HEK293 (cell line): ENCODE measurements at regions not wholly inside any gene's neighbourhood (a gene's known extent, or its start where the extent isn't known, plus 50 kb on each side); places are given as distances from the start of the nearest gene placed in this dataset.

ENCODE experiments used
- KLF16 ChIP-seq: fragments of 450-650 bp; formaldehyde crosslinking; IDR thresholded peaks from 2 replicates; pipeline ENCODE4 v1.5.1; 2017; ENCODE audit warnings: missing biosample characterization, missing genetic modification characterization
- REPIN1 ChIP-seq: fragments of 450-650 bp; formaldehyde crosslinking; IDR thresholded peaks from 2 replicates; pipeline ENCODE4 v1.5.1; 2017; ENCODE audit warnings: missing biosample characterization, missing genetic modification characterization, low read depth
- SCRT1 ChIP-seq: fragments of 450-650 bp; formaldehyde crosslinking; IDR thresholded peaks from 2 replicates; pipeline ENCODE4 v1.5.1; 2016; ENCODE audit warnings: missing biosample characterization, missing genetic modification characterization, borderline replicate concordance
- SCRT2 ChIP-seq: fragments of 450-650 bp; formaldehyde crosslinking; IDR thresholded peaks from 2 replicates; pipeline ENCODE4 v1.5.1; 2016; ENCODE audit warnings: missing biosample characterization, missing genetic modification characterization
- ZNF114 ChIP-seq: fragments of 450-650 bp; formaldehyde crosslinking; IDR thresholded peaks from 2 replicates; pipeline ENCODE4 v1.5.0; 2017; ENCODE audit warnings: missing biosample characterization, missing genetic modification characterization
- ZNF155 ChIP-seq: fragments of 450-650 bp; formaldehyde crosslinking; IDR thresholded peaks from 2 replicates; pipeline ENCODE4 v1.5.1; 2016; ENCODE audit warnings: missing biosample characterization, missing genetic modification characterization
- TF ChIP-seq, protein P1 (sequence below): fragments of 450-650 bp; formaldehyde crosslinking; IDR thresholded peaks from 2 replicates; pipeline ENCODE4 v1.5.1; 2016; ENCODE audit warnings: missing biosample characterization, missing genetic modification characterization
- TF ChIP-seq, protein P2 (sequence below): fragments of 450-650 bp; formaldehyde crosslinking; IDR thresholded peaks from 2 replicates; pipeline ENCODE4 v1.5.1; 2016; ENCODE audit warnings: missing biosample characterization, missing genetic modification characterization

DNA sequence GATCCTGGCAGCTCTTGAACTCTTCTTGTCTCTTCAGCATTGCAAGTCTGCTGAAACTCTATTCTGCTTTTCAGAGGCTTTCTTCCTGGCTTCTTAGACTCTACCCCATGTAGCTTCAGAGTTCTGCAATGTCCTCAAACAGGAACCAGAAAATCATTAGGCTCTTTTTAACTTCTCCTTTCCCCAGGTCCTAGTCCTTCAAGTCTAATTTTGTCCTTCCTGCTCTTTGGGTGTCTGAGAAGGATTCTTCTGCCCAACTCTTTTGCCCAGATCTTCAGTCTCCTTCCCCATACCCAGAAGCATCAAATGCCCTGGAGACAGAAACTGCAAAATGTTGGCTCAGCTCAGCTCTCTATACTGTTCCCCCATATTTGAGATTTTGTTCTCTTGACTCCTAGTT lies 50.0 kb upstream of the CALM3 start:
- TF ChIP-seq KLF16 (tag by site-specific recombination) (no peak), ZNF155 (no peak), REPIN1 (no peak), SCRT2 (tag by site-specific recombination) (no peak), ZNF114 (tag by site-specific recombination) (no peak), SCRT1 (tag by site-specific recombination) (no peak)
- TF ChIP-seq, protein P1, sequence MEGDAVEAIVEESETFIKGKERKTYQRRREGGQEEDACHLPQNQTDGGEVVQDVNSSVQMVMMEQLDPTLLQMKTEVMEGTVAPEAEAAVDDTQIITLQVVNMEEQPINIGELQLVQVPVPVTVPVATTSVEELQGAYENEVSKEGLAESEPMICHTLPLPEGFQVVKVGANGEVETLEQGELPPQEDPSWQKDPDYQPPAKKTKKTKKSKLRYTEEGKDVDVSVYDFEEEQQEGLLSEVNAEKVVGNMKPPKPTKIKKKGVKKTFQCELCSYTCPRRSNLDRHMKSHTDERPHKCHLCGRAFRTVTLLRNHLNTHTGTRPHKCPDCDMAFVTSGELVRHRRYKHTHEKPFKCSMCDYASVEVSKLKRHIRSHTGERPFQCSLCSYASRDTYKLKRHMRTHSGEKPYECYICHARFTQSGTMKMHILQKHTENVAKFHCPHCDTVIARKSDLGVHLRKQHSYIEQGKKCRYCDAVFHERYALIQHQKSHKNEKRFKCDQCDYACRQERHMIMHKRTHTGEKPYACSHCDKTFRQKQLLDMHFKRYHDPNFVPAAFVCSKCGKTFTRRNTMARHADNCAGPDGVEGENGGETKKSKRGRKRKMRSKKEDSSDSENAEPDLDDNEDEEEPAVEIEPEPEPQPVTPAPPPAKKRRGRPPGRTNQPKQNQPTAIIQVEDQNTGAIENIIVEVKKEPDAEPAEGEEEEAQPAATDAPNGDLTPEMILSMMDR: no peak
- TF ChIP-seq, protein P2, sequence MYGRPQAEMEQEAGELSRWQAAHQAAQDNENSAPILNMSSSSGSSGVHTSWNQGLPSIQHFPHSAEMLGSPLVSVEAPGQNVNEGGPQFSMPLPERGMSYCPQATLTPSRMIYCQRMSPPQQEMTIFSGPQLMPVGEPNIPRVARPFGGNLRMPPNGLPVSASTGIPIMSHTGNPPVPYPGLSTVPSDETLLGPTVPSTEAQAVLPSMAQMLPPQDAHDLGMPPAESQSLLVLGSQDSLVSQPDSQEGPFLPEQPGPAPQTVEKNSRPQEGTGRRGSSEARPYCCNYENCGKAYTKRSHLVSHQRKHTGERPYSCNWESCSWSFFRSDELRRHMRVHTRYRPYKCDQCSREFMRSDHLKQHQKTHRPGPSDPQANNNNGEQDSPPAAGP: no peak
